ENCODE measurements at regions not wholly inside any gene's neighbourhood (a gene's known extent, or its start where the extent isn't known, plus 50 kb on each side); places are given as distances from the start of the nearest gene placed in this dataset.

GRCh38 chr5:108629779-108630528, 117.7 kb upstream of the FER start:
- TF ChIP-seq CTCF (IDR thresholded peaks at IDR 0.05; ENCODE audit: low read depth, low read length, poor library complexity, severe bottlenecking) (no peak), EZH2phosphoT487 (IDR thresholded peaks at IDR 0.05; ENCODE audit: borderline replicate concordance, low read length) (no peak)

Measured in DOHH2 (cell line).